ENCODE measurements at regions not wholly inside any gene's neighbourhood (a gene's known extent, or its start where the extent isn't known, plus 50 kb on each side); places are given as distances from the start of the nearest gene placed in this dataset.
"Not testable (repeated sequence)": the region's sequence is repeated elsewhere in the genome, so short reads cannot be mapped to it uniquely, and the experiment has no call there.

- no peak for DNase-seq (ENCODE audit: low spot score)
These were observed 149.8 kb upstream of the FOXN3 start for GRCh38 chr14:89566644-89567415.

GRCh38 chr14:89566180-89566579, 149.1 kb upstream of the FOXN3 start:
- DNase-seq (ENCODE audit: low spot score) = no peak

GRCh38 chr14:89565607-89566006, 148.6 kb upstream of the FOXN3 start:
- DNase-seq (ENCODE audit: low spot score) = no peak

- no peak for DNase-seq (ENCODE audit: low spot score)
These were observed 148.0 kb upstream of the FOXN3 start for GRCh38 chr14:89564989-89565388.

GRCh38 chr14:89564286-89564957, 147.4 kb upstream of the FOXN3 start:
- peak; percentile 1 for DNase-seq (ENCODE audit: low spot score)

GRCh38 chr14:89563471-89563870, 146.4 kb upstream of the FOXN3 start:
- DNase-seq (ENCODE audit: low spot score) = no peak

GRCh38 chr14:89551955-89552354, 134.9 kb upstream of the FOXN3 start:
- no peak for DNase-seq (ENCODE audit: low spot score)

GRCh38 chr14:89551432-89551831, 134.4 kb upstream of the FOXN3 start:
- no peak for DNase-seq (ENCODE audit: low spot score)

- DNase-seq (ENCODE audit: low spot score) = no peak
These were observed 133.8 kb upstream of the FOXN3 start for GRCh38 chr14:89550821-89551220.

- no peak for DNase-seq (ENCODE audit: low spot score)
These were observed 132.5 kb upstream of the FOXN3 start for GRCh38 chr14:89549381-89550125.

GRCh38 chr14:89547047-89547446, 130.0 kb upstream of the FOXN3 start:
- not testable (repeated sequence) for DNase-seq (ENCODE audit: low spot score)

GRCh38 chr14:89544636-89545301, 127.7 kb upstream of the FOXN3 start:
- no peak for DNase-seq (ENCODE audit: low spot score)

GRCh38 chr14:89543425-89543790, 126.4 kb upstream of the FOXN3 start:
- DNase-seq (ENCODE audit: low spot score) = no peak

GRCh38 chr14:89542786-89543424, 125.9 kb upstream of the FOXN3 start:
- DNase-seq (ENCODE audit: low spot score) = no peak

- DNase-seq (ENCODE audit: low spot score) = peak; percentile 25
These were observed 123.9 kb upstream of the FOXN3 start for GRCh38 chr14:89540830-89541470.

GRCh38 chr14:89540009-89540829, 123.2 kb upstream of the FOXN3 start:
- no peak for DNase-seq (ENCODE audit: low spot score)

GRCh38 chr14:89537911-89538310, 120.9 kb upstream of the FOXN3 start:
- no peak for DNase-seq (ENCODE audit: low spot score)

- no peak for DNase-seq (ENCODE audit: low spot score)
These were observed 118.1 kb upstream of the FOXN3 start for GRCh38 chr14:89534902-89535685.

- no peak for DNase-seq (ENCODE audit: low spot score)
These were observed 116.7 kb upstream of the FOXN3 start for GRCh38 chr14:89533766-89534165.

- DNase-seq (ENCODE audit: low spot score) = no peak
These were observed 116.1 kb upstream of the FOXN3 start for GRCh38 chr14:89533136-89533535.

Measured in A172 (cell line).